ENCODE measurements at regions not wholly inside any gene's neighbourhood (a gene's known extent, or its start where the extent isn't known, plus 50 kb on each side); places are given as distances from the start of the nearest gene placed in this dataset.

GRCh38 chr4:156021298-156021697 is 67.6 kb upstream of the CTSO start:
- intact Hi-C loops (cut with DNase I): no loop called here
- ATAC-seq (ENCODE audit: poor library complexity) (no peak), DNase-seq (no peak)

DNA sequence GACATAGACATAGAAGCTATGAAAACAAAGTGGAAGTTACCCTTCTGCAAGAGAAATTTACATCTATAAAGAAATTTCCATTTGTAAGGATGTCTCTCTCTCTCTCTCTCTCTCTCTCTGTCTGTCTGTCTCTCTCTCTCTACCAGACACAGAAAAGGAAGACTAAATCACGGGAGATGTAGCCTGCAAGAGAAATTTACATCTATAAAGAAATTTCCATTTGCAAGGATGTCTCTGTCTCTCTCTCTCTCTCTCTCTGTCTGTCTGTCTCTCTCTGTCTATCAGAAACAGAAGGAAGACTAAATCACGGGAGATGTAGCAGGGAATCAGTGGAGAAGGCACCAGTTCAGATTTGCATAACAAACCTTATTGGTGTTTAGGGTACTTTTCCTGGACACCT is 65.6 kb upstream of the CTSO start:
- intact Hi-C loops (cut with DNase I): no loop called here
- DNase-seq (no peak), ATAC-seq (ENCODE audit: poor library complexity) (no peak)

- ATAC-seq (ENCODE audit: poor library complexity): no peak
- DNase-seq: no peak
- intact Hi-C loops (cut with DNase I): no loop called here
Observed at GRCh38 chr4:156018383-156018782, 64.7 kb upstream of the CTSO start.

- DNase-seq (no peak), ATAC-seq (ENCODE audit: poor library complexity) (no peak)
- intact Hi-C loops (cut with DNase I): no loop called here
Observed at GRCh38 chr4:156015781-156016180, 62.1 kb upstream of the CTSO start.

GRCh38 chr4:156006192-156006591 is 52.5 kb upstream of the CTSO start:
- DNase-seq (no peak), ATAC-seq (ENCODE audit: poor library complexity) (no peak)
- intact Hi-C loops (cut with DNase I): no loop called here

Measured in Right ventricle myocardium superior (tissue), 1 donor.